ENCODE measurements at regions not wholly inside any gene's neighbourhood (a gene's known extent, or its start where the extent isn't known, plus 50 kb on each side); places are given as distances from the start of the nearest gene placed in this dataset.

DNA sequence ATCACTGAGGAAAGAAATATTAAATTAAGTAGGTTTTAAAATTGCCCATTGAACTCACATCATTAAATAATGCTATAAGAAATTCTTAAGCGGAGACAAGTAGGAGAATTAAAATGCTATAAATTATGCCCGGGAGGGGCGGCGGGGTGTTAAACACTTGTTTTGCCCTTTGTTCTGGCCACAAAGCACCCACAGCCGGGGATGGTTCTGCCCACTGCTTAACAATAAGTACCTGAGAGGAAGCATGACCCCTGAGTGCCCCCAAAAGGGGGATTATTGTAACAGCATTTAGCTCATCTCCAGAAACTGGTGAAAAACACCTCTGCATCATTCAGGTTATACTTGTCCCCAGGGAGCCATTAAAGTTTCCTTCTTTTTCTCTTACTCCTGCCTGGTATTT, 332.7 kb upstream of the POU3F3 start:
- no peak for ATAC-seq (ENCODE audit: poor library complexity)
- intact Hi-C loops (cut with DNase I): no loop called here
- DNase-seq: no peak

DNA sequence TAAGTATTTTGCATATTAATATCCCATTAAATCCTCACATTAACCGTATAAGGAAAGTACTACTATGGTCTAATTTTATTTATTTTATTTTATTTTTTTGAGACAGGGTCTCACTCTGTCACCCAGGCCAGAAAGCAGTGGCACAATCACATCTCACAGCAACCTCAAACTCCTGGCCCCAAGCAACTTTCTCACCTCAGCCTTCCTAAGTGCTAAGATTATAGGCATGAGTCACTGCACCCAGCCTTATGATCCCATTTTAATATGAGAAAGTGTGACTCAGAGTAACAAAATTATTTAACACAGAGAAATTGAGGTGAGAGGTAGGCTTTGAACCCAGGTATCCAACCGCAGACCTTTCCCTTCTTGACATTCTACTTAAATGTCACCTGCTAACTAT, 330.0 kb upstream of the POU3F3 start:
- no peak for DNase-seq
- intact Hi-C loops (cut with DNase I): no loop called here
- no peak for ATAC-seq (ENCODE audit: poor library complexity)

DNA sequence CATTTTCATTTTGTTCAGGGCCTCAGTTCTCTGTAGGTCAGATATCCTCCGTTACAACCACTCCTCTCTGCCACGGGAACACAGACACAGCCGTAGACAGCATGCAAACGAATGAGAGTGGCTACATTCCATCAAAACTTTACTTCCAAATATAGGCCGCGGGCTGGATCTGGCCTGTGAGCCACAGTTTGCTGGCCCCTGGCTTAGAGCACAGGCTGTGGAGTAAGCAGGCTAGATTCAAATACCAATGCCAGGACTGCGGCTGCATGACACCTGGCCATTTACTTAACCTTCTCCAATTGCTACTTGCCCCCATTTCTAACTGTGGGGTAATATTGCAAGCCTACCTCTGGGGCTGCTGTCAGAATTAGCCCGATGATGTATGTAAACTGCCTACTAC, 325.8 kb upstream of the POU3F3 start:
- no peak for DNase-seq
- ATAC-seq (ENCODE audit: poor library complexity): no peak
- intact Hi-C loops (cut with DNase I): no loop called here

DNA sequence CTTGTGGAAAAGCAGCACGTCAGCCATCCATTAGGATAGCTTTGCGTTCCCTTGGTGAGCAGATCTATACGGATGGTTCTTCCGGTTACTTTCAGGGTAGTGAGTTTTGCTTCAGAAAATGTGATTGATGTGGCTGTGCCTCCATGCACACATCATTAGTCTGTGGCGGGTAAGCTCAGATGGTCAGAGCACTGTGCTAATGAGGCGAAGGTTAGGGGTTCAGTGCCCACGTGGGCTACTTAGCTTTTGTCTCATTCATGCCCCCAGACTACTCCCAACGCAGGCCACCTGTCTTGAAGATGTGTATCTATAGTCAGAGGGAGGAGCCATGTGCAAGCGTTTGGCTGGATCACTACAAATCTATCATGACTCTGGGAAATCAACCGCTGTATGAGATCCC, 322.8 kb upstream of the POU3F3 start:
- no peak for DNase-seq
- no peak for ATAC-seq (ENCODE audit: poor library complexity)
- intact Hi-C loops (cut with DNase I): no loop called here

DNA sequence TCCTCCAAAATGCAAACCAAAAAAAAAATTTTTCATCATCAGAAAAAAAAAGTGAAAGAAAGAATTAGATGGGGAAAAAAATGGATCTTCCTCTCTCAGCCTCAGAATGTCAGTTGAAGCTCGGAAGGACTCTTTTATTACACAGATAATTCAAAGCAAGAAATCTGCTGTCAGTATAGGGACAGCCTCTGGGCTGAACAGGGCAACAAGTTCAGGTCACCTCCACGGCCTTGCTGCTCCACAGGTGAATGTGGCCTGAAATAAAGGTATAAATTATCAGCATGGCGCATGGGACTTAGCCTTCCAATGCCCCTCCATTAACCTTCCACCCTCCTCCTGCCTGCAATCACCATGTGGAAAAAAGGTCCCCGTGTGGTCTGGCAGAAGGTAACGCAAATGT, 316.8 kb upstream of the POU3F3 start:
- ATAC-seq (ENCODE audit: poor library complexity) (no peak), DNase-seq (no peak)
- intact Hi-C loops (cut with DNase I): no loop called here

DNA sequence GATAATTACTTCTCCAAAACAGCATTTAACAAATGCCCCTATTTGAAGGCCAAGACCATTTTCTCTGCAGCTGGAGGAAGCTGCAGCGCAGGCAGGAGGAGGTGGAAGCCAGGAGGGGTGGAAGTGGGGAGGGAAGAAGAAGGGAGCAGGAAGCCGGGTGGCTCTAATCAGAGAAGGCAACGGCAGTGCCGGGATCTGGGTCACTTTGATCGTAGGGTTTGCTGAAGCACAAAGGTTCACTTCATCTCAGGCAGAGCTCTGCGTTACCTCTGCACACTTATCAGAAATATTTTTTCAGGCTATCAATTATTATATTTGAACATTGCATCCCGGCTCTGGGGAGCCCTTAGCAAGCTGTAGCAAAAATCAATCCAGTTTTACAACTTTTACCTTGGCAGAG, 315.8 kb upstream of the POU3F3 start:
- intact Hi-C loops (cut with DNase I): no loop called here
- ATAC-seq (ENCODE audit: poor library complexity): no peak
- no peak for DNase-seq

DNA sequence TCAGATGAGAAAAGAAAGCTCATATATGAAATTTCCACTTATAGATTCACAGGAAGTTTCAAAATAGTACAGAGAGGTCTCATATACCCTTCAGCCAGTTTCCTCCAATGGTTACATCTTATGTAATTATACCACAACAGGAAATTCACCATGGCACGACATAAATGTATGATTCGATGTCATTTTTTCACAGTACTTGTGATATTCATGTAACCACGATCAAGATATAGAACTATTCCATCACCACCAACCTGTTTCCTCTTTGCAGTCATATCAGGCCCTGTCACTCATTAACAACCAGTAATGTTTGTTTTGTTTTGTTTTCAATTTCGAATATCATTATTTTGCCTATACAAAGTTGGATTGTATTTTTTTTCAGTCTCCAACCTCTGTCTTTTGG, 314.3 kb upstream of the POU3F3 start:
- intact Hi-C loops (cut with DNase I): no loop called here
- DNase-seq (no peak), ATAC-seq (ENCODE audit: poor library complexity) (no peak)

DNA sequence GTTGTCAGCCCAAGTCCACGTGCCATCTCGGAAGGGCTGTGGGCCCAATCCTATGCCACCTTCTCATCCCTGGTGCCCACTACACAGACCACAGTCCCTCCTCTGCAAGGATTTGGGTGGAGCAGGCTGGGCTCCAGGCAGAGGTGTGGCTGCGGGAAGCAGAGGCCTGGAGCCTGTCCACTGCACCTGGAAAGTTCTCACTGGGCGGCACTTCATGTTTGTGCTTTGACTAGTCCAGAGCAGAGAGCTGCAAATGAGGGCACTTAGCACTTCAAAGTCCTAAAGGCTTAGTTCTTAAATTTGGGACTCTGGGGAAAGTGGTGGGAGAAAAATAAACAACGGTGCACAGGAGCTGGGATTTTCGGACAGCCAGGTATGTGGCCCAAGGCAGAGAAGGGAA, 308.9 kb upstream of the POU3F3 start:
- no peak for ATAC-seq (ENCODE audit: poor library complexity)
- intact Hi-C loops (cut with DNase I): no loop called here
- DNase-seq: no peak

DNA sequence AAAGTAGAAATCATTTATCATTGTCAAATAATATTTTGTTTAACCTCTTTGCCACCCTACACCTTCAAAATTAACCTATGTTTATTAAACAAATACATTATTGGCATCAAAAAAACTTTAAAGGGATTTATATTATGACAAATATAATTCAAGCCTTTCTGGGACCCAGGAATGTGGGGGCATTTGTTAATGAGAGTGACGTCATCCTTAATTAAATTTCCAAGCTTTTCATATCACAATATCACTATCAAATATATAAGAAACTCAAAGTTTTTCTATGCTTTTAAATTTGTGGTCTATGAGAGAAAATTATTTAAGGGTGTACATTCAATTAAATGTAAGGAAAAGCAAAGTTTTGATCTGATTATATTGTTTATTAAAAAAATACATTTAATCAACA, 307.4 kb upstream of the POU3F3 start:
- no peak for DNase-seq
- intact Hi-C loops (cut with DNase I): no loop called here
- no peak for ATAC-seq (ENCODE audit: poor library complexity)

DNA sequence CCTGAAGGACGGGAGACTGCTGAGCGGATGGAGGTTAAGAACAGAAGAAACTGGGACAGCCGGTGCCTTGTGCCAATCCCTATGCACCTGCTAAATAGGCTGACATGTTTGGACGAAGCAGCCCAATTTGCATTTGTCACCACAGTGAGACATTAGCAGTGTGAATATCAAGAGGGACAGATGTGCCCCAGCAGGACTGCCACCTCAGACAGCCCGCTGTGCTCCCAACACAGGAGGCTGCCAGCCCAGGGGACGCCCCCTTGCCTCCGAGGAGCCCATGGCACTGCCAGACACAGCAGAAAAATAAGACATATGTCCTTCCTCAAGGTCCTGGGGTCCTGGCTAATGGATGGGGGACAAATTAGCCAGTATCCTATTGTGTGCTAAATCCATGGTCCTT, 306.7 kb upstream of the POU3F3 start:
- DNase-seq (no peak), ATAC-seq (ENCODE audit: poor library complexity) (no peak)
- intact Hi-C loops (cut with DNase I): no loop called here

DNA sequence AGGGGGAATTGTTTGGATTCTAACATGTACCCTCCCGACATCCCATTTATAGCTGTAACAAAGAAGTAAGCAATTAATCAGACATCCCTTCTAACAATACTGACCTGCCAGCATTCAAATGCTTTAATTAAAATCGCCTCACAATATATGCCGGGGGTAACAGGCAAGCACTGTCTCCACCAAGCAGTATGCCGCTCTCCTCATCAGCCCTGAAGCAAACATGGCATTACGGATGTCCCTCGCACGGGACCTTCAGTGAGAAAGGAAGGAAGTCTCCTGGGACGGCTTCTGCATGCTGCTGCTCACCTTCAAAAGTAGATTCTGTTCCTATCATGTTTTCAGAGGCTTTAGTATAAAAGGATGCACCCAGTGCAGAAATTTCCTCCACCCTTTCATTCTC, 292.7 kb upstream of the POU3F3 start:
- DNase-seq (no peak), ATAC-seq (ENCODE audit: poor library complexity) (no peak)
- intact Hi-C loops (cut with DNase I): no loop called here

DNA sequence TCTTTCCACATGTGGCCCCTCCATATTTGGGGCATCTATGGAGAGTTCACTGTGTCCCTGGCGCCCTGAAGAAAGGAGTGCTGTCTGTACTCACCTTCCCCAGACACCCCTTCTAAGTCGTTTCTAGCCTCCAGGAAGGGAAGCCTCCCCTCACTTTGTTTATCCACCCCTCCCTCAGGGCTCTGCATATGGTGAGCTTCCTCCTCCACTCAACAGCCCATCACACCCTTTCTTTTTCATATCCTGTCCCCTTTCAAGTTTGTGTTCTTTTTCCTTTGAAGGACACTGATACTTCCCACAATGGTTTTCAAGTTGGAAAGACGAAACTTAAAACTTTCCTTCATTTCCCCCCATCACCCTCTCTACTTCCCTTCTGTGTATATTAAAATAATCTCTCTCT, 291.4 kb upstream of the POU3F3 start:
- DNase-seq (no peak), ATAC-seq (ENCODE audit: poor library complexity) (no peak)
- intact Hi-C loops (cut with DNase I): no loop called here

DNA sequence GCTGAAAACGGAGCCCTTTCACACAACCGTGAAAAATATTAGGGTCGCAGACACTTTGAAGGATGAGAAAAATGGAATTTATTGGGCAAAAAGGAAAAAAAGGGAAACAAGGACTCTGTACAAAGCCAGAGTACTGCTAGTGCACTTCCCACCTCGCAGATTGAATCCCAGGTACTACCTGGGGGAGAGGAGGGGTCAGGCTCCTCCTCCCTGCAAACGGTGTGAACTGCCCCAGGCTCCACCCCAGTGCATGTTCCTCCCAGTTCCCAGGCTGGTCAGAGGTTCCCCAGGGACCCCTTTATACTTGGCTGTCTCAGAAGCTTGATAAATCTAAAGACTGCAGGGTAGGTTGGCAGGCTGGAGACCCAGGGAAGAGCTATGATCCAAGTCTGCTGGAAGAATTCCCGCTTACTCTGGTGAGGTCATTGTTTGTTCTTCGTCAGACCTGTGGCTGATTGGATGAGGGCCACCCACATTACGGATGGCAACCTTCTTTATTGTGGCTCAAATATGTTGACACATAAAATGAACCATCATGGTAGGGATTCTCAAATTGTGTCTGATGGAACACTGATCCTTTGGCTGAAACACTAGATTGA, 290.4 kb upstream of the POU3F3 start:
- DNase-seq (no peak), ATAC-seq (ENCODE audit: poor library complexity) (no peak)
- intact Hi-C loops (cut with DNase I): no loop called here

DNA sequence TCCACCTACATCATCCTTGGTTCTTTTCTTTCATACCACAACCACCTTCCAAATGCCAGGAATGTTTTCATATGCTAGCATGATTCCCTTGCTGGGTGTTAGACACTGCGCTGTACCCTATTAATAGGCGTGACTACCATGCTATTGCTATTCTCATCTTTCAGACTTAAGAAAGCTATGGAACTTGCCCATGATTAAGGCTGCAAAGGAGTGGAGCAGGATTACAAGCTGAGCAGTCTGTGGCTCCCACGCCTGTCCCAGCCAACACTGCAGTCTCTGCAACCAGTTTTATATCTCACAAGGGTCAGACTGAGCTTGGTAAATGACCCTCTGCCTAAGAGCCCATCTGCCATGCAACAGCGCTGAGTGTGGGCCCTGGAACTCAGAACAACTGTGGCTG, 285.7 kb upstream of the POU3F3 start:
- ATAC-seq (ENCODE audit: poor library complexity) (no peak), DNase-seq (no peak)
- intact Hi-C loops (cut with DNase I): no loop called here

DNA sequence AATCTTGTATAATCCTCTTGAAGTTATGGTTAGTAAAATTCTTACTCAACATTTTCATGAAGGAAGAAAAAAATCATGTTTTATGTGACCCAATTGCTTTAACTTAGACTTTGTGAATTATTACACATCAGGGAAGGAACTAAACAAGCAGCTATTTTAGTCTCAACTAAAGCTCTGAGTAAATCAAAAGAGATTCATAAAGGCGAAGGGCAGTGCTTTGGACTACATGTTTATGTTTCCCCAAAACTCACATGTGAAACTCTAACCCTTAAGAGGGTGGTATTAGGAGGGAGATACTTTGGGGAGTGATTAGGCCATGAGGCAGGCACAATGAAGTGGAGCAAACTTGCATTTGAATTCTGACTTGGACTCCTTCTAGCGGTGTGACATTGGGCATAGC, 283.7 kb upstream of the POU3F3 start:
- intact Hi-C loops (cut with DNase I): no loop called here
- ATAC-seq (ENCODE audit: poor library complexity): no peak
- DNase-seq: no peak

DNA sequence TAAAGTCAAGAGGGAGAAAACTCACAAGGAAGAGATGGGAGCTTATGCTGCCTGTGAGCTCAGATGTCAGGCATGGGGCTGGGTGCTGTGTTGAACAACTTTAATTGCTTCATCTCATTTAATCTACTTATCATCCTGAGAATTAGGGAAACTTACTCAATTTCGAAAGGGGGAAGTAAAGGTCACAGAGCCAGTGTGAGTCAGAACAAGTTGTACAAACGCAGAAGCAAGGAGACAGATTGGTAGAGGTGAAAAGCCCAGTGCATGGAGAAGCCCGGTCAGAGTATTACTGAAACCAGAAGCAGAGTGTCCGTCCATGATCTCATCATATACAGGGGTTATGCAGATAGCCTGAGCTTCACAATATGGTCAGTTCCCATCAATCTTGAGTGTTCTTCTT, 281.1 kb upstream of the POU3F3 start:
- ATAC-seq (ENCODE audit: poor library complexity): no peak
- intact Hi-C loops (cut with DNase I): no loop called here
- DNase-seq: no peak

DNA sequence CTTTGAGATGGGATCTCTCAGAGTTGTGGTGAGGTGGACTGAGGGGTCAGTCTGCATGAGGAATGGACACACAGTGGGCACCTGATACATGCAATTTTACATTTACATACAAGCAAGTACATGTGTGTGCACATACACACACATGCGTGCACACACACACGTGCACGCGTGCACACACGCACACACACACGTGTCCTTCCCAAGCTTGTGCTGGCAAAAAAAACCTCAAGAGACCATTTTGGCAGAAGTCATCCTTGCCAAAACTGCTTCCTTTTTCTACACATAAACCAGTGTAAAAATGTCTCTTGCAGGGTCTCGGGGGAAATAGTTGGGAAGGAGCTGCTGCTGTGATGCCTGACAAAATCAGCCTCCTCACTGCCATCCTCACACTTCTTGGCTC, 279.5 kb upstream of the POU3F3 start:
- no peak for DNase-seq
- intact Hi-C loops (cut with DNase I): no loop called here
- ATAC-seq (ENCODE audit: poor library complexity): no peak

DNA sequence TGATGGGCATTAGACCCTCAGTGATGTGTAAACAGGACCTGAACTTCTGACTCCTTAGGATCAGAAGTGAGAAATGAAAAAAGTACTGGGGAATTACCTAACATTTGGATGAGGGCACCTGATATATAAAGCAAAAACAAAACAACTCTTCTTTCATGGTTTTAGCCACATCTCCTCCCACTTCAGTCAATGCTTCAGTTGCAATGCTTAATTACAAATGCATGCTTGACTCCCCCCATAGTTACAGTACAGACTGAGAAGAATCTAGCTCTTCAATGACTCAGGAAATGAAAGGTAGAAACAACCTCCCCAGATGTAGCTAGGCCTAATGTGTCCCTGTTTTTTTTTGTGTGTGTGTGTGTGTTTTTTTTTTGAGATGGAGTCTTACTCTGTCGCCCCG, 276.8 kb upstream of the POU3F3 start:
- no peak for ATAC-seq (ENCODE audit: poor library complexity)
- intact Hi-C loops (cut with DNase I): no loop called here
- DNase-seq: no peak

DNA sequence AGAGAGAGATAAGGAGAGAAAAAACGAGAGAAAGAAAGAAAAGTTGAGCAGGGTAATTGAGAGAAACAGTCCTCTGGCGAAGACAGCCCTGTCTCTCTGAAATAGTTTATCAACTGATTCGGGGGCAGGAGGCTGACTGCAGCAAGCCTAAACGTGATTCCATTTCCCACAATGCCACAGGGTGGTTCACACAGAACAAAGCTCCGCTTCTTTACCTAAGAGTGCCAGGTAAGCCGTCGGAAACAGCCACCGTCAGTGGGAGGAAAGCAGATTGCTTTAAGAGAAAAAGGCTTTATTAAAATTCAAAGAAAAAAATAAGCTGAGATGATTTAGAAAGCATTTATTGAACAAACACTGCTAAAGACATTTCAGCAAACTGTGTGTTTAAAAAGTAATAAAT, 271.4 kb upstream of the POU3F3 start:
- no peak for ATAC-seq (ENCODE audit: poor library complexity)
- DNase-seq: no peak
- intact Hi-C loops (cut with DNase I): no loop called here

DNA sequence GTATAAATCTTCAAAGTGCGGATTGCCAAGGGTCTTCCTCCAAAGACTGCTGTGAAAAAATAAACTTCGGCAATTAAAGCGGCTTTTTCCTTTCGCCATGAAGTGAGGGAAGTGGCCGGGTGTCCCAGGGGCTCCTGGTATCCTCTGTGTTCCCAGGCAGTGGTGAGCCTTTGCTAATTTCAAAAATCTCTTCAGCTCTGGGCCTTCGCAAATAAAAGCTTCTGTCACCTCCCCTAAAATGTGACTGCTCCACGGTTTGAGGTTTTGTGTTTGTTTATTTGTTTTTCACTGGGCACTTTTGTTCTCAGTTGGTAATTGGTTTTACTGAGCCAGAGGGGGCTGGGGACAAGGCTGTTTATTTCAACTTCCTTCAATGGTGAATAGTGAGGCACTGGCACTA, 270.1 kb upstream of the POU3F3 start:
- intact Hi-C loops (cut with DNase I): no loop called here
- no peak for DNase-seq

DNA sequence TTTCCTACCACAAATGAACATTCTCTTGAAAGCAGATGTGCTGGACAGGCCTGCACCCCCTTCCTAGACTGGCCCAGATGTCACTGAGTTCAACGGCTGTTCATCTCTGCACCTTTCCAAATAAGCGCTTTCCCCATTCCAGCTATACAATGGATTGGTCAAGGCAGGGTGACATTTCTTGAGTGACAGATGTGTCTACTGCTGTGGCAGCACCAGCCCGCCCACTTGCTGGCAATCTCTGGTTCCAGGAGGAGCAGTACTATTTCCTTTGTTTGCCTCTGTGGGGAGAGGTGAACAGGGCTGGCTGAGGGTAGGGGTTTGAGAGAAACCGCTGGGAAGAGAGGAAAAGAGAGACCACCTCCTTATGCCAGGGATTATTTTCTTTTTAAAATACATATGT, 269.5 kb upstream of the POU3F3 start:
- ATAC-seq (ENCODE audit: poor library complexity): no peak
- no peak for DNase-seq
- intact Hi-C loops (cut with DNase I): no loop called here

More for the DNA sequence above, 270.1 kb upstream of the POU3F3 start:
- no peak for ATAC-seq (ENCODE audit: poor library complexity)

DNA sequence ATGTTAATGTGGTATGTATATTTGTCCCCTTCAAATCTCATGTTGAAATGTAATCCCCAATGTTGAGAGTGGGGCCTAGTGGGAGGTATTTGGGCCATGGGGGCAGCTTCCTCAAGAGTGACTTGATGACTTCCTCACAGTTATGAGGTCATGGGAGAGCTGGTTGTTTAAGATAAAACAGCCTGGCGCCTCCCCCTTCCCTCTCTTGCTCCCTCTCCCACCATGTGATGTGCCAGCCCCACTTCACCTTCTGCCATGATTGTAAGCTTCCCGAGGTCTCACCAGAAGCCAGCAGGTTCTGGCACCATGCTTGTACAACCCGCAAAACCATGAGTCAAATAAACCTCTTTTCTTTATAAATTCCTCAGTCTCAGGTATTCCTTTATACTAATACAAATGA, 258.3 kb upstream of the POU3F3 start:
- DNase-seq (no peak), ATAC-seq (ENCODE audit: poor library complexity) (no peak)
- intact Hi-C loops (cut with DNase I): no loop called here

Data from Right ventricle myocardium superior (tissue), 1 donor.